Heart left ventricle (tissue), 16 donors: ENCODE measurements at regions not wholly inside any gene's neighbourhood (a gene's known extent, or its start where the extent isn't known, plus 50 kb on each side); places are given as distances from the start of the nearest gene placed in this dataset.

Experiments
- ATAC-seq, 4 donors: fragments of 200-7000 bp; cut with Tn5 transposase; one replicate each; pipeline ENCODE4 v1.9.1; 2020 to 2022; ENCODE audit warnings: moderate library complexity in 4 of 4, mild to moderate bottlenecking in 3 of 4, moderate number of reproducible peaks in 1 of 4
- DNase-seq, 5 donors: peaks; one replicate each; pipeline ENCODE4 v3.0.0-alpha.2; 2020
- H3K27ac ChIP-seq, 12 donors: fragments of 200-600 bp; sonication (generic) in 4 of 12; one replicate each; pipeline versions ENCODE4 v1.5.0 to v1.8.0; 2016 to 2022; ENCODE audit warnings: mild to moderate bottlenecking in 2 of 12
- H3K27me3 ChIP-seq, 9 donors: fragments of 200-600 bp; sonication (generic) in 2 of 9; one replicate each; pipeline versions ENCODE4 v1.5.1 to v1.8.0; 2016 to 2022; ENCODE audit warnings: mild to moderate bottlenecking in 3 of 9
- H3K36me3 ChIP-seq, 9 donors: fragments of 200-600 bp; sonication (generic) in 2 of 9; one replicate each; pipeline versions ENCODE4 v1.5.0 to v1.8.0; 2018 to 2022; ENCODE audit warnings: mild to moderate bottlenecking in 2 of 9
- H3K4me1 ChIP-seq, 12 donors: fragments of 200-600 bp; sonication (generic) in 4 of 12; one replicate each; pipeline versions ENCODE4 v1.5.0 to v1.8.0; 2016 to 2022; ENCODE audit warnings: mild to moderate bottlenecking in 3 of 12
- H3K4me3 ChIP-seq, 12 donors: fragments of 200-600 bp; sonication (generic) in 4 of 12; one replicate each; pipeline versions ENCODE4 v1.5.0 to v1.8.0; 2017 to 2022; ENCODE audit warnings: mild to moderate bottlenecking in 9 of 12, moderate library complexity in 4 of 12
- H3K9me3 ChIP-seq, 12 donors: fragments of 200-600 bp; sonication (generic) in 4 of 12; one replicate each; pipeline versions ENCODE4 v1.5.0 to v1.8.0; 2016 to 2022; ENCODE audit warnings: mild to moderate bottlenecking in 1 of 12
- CTCF ChIP-seq, 12 donors: fragments of 200-600 bp; sonication (generic) in 4 of 12; IDR thresholded peaks; one replicate each; pipeline versions ENCODE4 v1.5.0 to v1.8.0; 2018 to 2022; ENCODE audit warnings: antibody characterized with exemption in 12 of 12, mild to moderate bottlenecking in 5 of 12
- POLR2A ChIP-seq, 2 donors: fragments of 450-650 bp; IDR thresholded peaks; one replicate each; pipeline ENCODE4 v1.6.1; 2017; ENCODE audit warnings: antibody characterized with exemption in 2 of 2, mild to moderate bottlenecking in 2 of 2, moderate library complexity in 2 of 2
- WGBS, 4 donors: extraction: QIAGEN DNeasy Blood & Tissue Kit in 2 of 4; methylation state at CpG; one replicate each; pipeline versions ENCODE4 v1.1.5 to v1.1.7; 2013 to 2018; 5-methylcytosine and 5-hydroxymethylcytosine counted together
- intact Hi-C, 10 donors: fragments of 100-400 bp; cut with DNase I; formaldehyde crosslinking; loops; one replicate each; pipeline versions ENCODE4 v1.11.1 to v1.14.2; 2022
- donor health status: ischemic (EF 13 %, LVEDD 7.1; RV severe dilation, severe dysfunction).
- donor health status: healthy with polysubstance abuse.
- donor health status: DM: no; HTN: yes; CAD: no.
- donor health status: DM: no; HTN: no; CAD: no.
- donor health status: ischemic (EF 25% LVEDD 6.9; RV normal size, moderate dysfunction).
- donor health status: ischemic (EF 25% LVEDD 5.7; RV mildly dilated, moderate dysfunction).
- donor health status: healthy.
- donor health status: DM: yes; HTN: yes; CAD: no.
- donor health status: ischemic (EF 35%, LVEDD 5.7; RV mildly dilated, moderate dysfunction).
- donor health status: nonischemic (EF 11% LVEDD 7.7; RV severe dilation, severe dysfunction).
- donor health status: DM: yes; HTN: yes; CAD: no.
- donor health status: PGD.
- donor health status: ischemic (EF 29% LVEDD 5.4; RV normal size, mild dysfunction).
- donor health status: nonischemic (EF 23%, LVEDD 6.1; RV moderate dilation, normal function).

GRCh38 chr12:78392918-78393317 is 471.7 kb upstream of the SYT1 start:
- Histone ChIP-seq H3K36me3 (no peaks in the 10 kb centered on the region), H3K27ac (no peak overlapping the region), H3K4me3 (no peak overlapping the region), H3K27me3 (no peaks in the 10 kb centered on the region), H3K4me1 (no peaks in the 10 kb centered on the region), H3K9me3 (no peaks in the 10 kb centered on the region)
- intact Hi-C loops = loop anchor here in 1 of 10 donors (10.0 kb wide), 1 partner anchor 952 kb away; no protein-coding TSS in a partner anchor
- ATAC-seq (no peak), DNase-seq (no peak)
- TF ChIP-seq POLR2A (IDR thresholded peaks at IDR 0.05) (no peak), CTCF (IDR thresholded peaks at IDR 0.05) (no peak)
- 47 to 56% (median 54%) methylated on average over 2 of the region's 2 CpGs for WGBS, 4 donors

- Histone ChIP-seq H3K4me1 (no peaks in the 10 kb centered on the region), H3K27me3 (no peaks in the 10 kb centered on the region), H3K9me3 (no peaks in the 10 kb centered on the region), H3K27ac (no peak overlapping the region), H3K4me3 (no peak overlapping the region), H3K36me3 (no peaks in the 10 kb centered on the region)
- whole genome bisulfite sequencing, 4 donors = 80 to 88% (median 83%) methylated on average over 1 of the region's 1 CpG
- no peak for ATAC-seq
- TF ChIP-seq CTCF (IDR thresholded peaks at IDR 0.05) (no peak), POLR2A (IDR thresholded peaks at IDR 0.05) (no peak)
- DNase-seq = no peak
- intact Hi-C loops = loop anchor here in 1 of 10 donors (10.0 kb wide), 1 partner anchor 949 kb away; no protein-coding TSS in a partner anchor
Observed at GRCh38 chr12:78395961-78396360, 468.6 kb upstream of the SYT1 start.

GRCh38 chr12:78396538-78396937 is 468.0 kb upstream of the SYT1 start:
- H3K4me1 ChIP-seq = no peaks in the 10 kb centered on the region
- intact Hi-C loops = loop anchor here in 1 of 10 donors (10.0 kb wide), 1 partner anchor 948 kb away; no protein-coding TSS in a partner anchor
- 89 to 94% (median 91%) methylated on average over 1 of the region's 1 CpG for WGBS, 4 donors
- no peaks in the 10 kb centered on the region for H3K9me3 ChIP-seq
- no peak overlapping the region for H3K4me3 ChIP-seq
- H3K27ac ChIP-seq = no peak overlapping the region
- DNase-seq (no peak), ATAC-seq (no peak)
- H3K36me3 ChIP-seq = no peaks in the 10 kb centered on the region
- no peaks in the 10 kb centered on the region for H3K27me3 ChIP-seq
- TF ChIP-seq POLR2A (IDR thresholded peaks at IDR 0.05) = no peak
- no peak for TF ChIP-seq CTCF (IDR thresholded peaks at IDR 0.05)

DNA sequence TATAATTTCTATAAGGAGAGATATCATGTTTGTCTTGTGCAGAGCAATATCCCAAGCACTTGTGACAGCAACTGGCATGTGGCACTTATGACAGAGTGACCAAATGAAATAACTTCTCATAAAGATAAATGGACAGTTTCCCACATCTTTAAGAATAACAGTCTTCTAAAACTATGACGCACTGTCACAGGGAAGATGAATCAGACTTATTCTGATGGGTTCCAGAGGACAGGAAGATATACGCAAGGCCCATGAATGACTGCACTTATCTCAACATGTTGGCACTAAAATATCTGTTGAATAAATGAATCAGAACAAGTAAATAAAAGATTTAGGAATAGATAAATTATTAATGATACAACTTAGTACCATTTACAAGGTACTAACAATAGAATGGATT is 465.8 kb upstream of the SYT1 start:
- ATAC-seq = no peak
- intact Hi-C loops = loop anchor here in 1 of 10 donors (10.0 kb wide), 1 partner anchor 946 kb away; no protein-coding TSS in a partner anchor
- TF ChIP-seq POLR2A (IDR thresholded peaks at IDR 0.05) (no peak), CTCF (IDR thresholded peaks at IDR 0.05) (no peak)
- Histone ChIP-seq H3K4me1 (no peaks in the 10 kb centered on the region), H3K27ac (no peak overlapping the region), H3K27me3 (no peaks in the 10 kb centered on the region), H3K36me3 (no peaks in the 10 kb centered on the region), H3K4me3 (no peak overlapping the region), H3K9me3 (no peaks in the 10 kb centered on the region)
- DNase-seq = no peak
- WGBS, 4 donors = 80 to 93% (median 86%) methylated on average over 2 of the region's 2 CpGs
